GM19240 (cell line): ENCODE measurements at regions not wholly inside any gene's neighbourhood (a gene's known extent, or its start where the extent isn't known, plus 50 kb on each side); places are given as distances from the start of the nearest gene placed in this dataset.

Source experiments
- DNase-seq: peaks from one replicate; pipeline ENCODE4 v3.0.0; 2011; ENCODE audit warnings: low spot score; ENCODE audit not compliant: insufficient read length

DNA sequence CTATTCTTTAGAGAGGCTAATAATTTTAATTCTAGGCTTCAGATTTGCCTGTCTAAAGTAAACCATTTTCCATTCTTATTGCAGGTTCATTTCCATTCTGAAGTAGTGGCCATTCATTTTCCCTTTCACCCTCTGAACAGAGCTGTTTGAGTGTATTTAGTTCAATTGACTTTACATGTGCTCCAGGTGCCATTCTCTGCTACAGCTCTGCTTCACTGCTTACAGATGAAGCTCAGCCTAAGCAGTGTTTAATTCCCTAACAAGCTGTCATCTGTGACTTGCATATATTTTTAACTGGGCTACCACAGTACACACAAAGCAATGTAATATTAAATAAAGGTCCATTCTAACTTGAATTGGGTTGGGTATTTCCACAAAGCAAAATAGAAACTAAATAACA lies 1031.6 kb downstream of the KCNT2 start:
- DNase-seq: no peak

DNA sequence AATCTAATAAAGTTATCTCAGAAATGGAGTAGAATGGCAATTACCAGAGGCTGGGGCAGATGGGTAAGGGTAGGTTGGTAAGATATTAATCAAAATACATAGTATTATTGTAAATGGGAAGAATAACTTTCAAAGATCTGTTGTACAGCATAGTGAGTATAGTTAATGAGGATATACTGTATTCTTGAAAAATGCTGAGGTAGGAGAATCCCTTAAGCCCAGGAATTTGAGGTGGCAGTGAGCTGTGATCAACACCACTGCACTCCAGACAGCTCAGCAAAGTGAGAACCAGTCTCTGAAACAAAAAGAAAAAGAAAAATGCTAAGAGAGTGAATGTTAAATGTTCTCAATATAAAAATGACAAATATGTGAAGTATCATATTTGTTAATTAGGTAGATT lies 1033.7 kb downstream of the KCNT2 start:
- no peak for DNase-seq

DNA sequence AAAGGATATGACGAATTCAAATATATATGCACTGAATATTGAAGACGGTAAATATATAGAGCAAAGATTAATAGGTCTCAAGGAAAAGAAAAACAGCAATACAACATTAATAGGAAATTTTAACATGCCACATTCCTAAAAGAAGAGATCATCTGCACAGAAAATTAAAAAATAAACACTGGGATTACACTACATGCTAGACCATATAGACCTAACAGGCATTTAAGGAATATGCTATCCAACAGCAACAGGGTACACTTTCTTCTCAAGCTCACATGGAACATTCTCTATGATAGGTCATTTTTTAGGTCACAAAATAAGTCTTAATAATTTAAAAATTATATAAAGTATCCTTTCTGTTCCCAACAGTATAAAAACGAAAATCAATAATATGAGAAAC lies 1038.3 kb downstream of the KCNT2 start:
- DNase-seq: no peak

DNA sequence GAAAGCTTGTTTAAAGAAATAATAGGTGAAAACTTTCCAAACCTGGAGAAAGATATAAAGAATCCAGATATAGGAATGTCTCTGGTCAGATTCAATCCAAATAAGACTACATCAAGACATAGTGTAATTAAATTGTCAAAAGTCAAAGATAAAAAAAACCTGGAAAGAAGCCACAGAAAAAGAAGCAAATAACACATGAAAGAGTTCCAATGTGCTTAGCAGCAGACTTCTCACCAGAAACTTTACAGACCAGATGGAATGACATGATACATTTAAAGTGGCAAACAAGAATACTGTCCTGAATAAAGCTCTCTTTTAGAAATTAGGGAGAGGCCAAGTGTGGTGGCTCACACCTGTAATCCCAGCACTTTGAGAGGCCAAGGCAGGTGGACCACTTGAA lies 1039.9 kb downstream of the KCNT2 start:
- no peak for DNase-seq

DNA sequence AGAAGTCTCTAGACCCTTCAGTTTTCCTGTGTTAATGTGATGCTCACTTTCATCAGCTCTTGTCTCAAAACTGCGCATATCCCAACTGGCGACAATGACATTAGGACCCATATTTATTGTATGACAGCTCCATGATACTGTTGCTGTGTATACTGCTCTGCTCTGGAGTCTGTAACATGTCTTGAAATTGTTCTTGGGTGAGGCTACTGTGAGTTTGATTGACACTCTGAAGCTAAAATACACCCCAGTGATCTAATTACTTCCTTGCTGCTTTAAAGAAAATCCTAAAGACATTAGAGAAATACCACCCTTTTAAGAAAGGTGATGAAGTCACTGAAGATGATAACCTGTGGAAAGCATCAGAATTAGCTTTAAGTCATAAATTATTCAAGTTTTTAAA lies 1046.2 kb downstream of the KCNT2 start:
- DNase-seq: no peak

DNA sequence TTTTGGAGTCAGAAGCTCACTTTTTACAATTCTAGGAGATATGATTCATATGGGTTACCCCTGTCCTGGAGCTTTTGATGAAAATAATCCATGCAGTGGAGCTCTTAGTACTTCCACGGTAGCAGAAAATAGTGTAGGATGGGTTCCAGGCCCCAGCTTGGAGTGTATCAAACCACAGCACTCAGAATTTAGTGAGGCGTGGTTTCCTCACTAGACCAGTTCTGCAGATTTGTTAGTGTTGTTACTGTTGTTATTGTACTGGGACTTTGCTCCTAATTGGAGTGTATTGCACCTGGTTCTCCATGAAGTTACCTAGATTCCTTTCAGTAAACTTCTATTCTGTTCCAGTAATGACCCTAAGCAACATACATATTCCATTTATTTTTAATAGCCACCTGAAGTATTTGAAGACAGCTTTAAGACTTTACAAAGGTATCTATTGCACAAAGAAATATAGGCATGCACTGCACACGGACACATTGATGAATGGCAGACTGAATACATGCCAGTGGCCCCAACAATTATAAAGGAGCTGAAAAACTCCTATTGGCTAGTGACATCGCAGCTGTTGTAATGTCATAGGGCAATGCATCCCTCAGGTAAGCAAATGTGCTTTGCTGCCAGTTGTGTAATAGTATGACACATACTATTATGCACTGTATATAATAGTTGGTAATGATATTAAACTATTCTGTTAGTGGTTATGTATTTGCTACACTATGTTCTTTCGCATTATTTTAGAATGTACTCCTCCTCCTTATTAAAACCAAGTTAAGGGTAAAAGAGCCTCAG lies 1058.0 kb downstream of the KCNT2 start:
- no peak for DNase-seq

DNA sequence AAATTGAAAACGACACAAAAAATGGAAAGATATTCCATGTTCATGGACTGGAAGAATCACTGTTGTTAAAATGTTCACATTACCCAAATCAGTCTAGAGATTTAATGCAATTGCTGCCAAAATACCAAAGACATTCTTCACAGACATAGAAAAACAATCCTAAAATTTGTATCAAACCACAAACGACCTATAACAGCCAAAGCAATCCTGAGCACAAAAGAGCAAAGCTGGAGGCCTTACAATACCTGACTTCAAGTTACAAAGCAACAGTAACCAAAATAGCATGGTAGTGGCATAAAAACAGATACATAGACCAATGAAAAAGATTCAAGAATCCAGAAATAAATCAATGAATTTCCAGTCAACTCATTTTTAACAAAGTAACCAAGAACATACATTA lies 1077.3 kb downstream of the KCNT2 start:
- no peak for DNase-seq

DNA sequence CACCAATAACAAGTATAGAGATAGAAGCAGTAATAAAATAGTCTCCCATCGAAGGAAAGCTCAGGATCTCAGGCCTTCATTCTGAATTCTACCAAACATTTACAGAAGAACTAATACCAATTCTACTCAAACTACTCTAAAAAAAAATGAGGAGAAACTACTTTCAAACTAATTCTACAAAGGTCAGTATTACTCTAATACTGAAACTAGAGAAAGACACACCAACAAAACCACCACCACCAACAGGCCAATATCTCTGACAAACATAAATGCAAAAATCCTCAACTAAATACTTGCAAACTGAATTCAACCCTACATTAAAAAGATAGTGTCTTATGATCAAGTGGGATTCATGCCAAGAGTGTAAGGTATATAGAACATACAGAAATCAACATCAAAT lies 1078.4 kb downstream of the KCNT2 start:
- no peak for DNase-seq

DNA sequence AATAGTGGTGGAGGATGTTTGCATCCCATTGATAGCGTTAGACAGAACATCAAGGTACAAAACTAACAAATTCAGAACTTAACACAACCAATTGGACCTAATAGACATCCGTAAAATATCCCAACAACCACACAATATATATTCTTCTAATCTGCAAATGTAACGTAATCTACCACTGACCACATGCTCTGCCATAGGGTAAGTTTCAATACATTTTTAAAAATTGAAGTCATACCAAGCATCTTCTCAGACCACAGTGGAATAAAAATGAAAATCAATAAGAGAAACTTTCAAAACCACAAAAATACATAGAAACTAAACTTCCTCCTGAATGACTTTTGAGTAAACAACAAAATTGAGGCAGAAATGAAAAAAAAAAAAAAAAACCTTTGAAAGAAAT lies 1087.5 kb downstream of the KCNT2 start:
- no peak for DNase-seq

DNA sequence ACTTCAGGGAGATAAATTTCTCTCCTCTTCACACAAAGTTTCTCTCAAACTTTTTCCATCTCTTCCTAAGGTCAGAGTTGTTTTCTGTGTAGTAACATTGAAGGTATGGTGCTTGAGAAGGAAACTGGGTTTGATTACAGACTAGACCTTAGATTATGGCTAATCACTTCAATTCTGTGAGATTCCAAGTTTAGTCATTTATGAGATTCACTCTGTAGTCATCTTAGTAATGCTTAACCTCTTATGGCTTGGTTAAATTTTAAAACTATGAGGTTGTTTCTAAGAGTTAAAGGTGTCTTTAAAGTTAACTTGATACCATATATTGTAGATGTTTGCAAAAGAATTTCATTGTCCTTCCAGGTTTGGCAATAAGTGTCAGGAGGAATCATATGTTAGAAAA lies 1092.2 kb downstream of the KCNT2 start:
- no peak for DNase-seq

DNA sequence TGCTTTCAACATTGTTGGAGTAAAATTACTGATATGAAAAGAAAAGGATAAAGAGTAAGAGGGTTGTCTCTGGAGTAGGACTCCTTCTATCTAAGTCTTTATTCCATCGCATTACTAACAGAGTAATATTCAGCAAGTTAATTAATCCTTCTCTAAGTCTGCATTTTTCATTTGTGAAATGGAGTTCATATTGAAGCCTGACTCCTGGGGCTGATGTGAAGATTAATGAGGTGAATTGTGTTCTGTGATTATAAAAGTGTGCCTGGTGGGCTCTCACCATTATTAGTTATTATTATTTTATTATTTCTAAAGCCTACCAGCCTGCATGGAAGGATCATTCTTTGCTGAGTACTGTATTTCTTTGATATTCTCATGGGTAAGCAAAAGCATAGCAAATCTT lies 1096.7 kb downstream of the KCNT2 start:
- no peak for DNase-seq

DNA sequence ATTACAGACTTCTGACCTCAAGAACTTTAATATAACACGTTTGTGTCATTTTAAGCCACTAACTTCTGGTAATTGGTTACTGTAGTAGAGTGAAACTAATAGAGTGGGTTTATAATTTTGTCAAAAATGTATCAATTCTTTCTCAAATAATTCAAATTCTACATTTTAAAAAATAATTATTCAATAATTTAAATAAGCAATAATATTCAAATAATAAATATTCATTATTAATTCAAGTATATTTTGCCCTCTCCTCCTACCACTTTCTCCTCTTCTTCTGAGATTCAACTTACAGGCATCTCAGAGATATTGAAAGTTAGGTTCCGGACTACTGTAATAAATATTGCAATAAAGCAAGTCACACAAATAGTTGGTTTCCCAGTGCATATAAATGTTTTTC lies 1107.1 kb downstream of the KCNT2 start:
- DNase-seq: no peak

DNA sequence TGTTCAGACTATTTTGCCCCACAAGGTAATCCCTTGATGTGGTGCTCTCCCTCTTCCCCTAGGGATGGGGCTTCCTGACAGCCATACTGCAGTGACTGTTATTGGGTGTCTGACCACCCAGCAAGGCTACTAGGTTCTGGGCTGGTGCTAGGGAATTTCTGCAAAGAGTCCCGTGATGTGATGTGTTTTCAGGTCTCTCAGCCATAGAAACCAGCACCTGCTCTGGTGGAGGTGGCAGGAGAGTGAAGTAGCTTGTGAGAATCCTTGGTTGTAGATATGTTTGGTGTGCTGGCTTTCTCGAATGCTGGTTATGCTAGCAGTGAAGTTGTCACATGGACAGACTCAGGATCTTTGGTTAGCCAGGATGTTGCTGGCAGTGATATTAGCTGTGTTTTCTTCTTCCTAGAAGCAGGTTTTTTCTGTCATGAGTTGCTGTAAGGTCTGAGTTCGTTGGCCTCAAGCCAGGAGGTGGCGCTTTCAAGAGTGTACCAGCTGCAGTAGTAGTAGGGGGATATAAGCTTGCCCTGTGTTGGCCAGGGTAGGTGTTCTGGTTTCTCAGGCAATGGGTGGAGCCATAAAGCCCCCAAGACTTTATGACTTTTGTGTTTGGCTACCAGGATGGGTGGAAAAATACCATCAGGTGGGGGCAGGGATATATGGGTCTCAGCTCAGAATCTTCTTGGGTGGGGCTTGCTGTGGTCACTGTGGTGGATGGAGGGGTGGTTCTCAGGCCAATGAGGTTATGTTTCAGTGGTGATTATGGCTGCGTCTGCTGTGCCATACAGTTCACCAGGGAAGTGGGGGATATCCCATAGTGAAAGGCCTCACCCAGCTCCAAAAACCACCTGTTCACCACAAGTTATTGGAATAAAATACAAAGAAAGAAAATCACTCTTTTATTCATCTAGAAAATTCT lies 1112.3 kb downstream of the KCNT2 start:
- no peak for DNase-seq

DNA sequence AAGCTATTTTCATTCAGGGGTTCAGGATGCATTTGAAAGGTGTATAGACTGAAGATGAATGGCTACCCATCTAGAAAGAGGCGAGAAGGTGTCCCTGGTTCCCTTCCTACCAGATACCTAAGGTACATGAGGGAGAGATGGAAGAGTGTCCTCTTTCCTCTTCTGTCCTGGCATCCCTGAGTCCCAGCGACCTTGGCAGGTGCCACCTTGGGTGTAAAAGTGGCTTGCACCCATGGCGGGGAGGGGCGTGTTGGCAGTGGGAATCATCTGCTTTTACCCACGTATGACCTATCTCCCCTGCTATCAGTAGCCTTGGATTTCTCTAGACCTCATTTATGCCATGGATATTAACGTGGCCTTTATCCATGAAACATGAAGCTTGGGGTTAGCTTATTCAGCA lies 1126.1 kb downstream of the KCNT2 start:
- DNase-seq: no peak

DNA sequence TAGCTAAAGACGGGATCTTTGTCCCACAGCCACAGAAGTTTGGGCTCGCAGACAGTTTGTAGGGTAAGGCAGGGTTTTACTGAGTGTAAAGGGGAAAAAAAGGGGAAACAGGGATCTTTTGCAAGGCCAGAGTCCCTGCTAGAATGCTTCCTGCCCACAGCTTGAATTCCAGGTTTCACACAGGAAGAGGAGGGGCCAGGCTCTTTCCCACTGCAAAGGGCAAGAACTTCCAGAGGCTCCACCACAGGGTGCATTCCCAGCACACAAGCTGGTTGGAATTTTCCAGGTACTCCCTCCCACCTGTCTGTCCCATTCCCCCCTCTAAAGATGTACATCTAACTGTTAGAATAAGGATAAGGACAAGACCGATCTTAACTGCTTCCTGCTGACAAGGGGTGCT lies 1126.9 kb downstream of the KCNT2 start:
- DNase-seq: no peak

DNA sequence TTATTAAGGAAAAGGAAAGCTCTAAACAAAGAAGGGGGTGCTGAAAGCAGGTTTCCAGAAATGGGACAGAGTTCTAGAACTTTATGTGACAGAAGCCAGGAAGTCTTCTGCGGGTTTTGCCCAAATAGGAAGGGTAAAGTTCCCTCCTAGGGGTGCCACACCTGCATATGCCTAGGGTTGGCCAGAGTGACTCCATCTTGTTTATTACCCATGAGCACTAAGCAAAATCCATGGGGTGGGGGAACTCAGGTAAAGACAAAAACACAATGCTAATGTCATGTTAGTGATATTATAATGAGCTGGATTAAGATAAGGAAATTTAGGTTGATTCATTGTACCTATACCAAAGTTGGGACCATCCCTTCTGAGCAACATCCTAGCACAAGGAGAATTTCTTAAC lies 1132.7 kb downstream of the KCNT2 start:
- no peak for DNase-seq

DNA sequence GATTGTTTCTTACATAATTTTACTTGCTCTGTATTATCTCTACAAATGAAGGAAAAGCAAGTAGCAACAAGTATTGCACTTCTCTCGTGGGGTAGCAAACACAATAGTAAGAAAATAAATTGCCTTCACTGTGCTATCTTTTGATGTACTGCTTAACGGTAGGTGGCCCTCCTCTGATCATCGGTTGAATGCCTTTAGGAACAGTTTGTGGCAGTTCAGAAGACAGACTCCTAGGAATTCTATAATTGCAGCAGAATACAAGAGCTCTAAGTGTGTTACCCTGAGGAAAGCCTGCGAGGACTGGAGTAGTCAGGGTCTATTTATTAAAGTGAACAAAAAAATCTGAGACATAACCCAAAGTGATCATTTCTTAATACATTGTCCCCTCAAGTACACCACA lies 1135.9 kb downstream of the KCNT2 start:
- no peak for DNase-seq

DNA sequence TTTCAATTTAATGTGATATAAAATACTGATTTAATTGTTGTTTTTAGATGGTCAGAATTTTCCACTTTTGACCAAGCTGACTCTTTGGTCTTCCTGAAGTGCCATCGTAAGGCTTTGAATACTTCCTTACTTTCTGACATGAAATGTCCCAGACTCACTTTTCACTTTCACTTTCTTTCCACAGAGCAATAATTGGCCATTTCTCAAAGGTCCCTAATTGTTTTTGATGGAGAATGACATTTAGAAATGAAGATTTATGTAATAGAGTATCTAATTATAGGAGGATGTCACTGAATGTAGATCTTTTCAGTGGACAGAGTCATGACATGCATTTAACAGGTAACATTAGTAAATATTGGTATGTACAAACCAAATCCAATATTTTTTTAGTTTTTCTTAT lies 1141.6 kb downstream of the KCNT2 start:
- no peak for DNase-seq

DNA sequence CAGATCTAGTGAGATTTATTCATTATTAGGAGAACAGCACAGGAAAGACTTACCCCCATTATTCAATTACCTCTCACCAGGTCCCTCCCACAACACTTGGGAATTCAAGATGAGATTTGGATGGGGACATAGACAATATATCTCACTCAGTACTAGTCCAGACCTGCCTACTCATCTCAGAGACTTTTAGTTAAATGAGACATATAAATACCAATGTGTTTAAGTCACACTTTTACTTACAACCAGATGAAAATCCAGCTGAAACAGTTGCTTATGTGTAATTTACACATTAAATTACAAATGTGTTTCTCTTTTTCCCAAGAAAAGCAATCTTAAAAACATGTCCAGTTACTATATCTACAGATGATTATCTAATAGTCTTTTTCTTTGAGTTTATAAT lies 1145.6 kb downstream of the KCNT2 start:
- DNase-seq: no peak

DNA sequence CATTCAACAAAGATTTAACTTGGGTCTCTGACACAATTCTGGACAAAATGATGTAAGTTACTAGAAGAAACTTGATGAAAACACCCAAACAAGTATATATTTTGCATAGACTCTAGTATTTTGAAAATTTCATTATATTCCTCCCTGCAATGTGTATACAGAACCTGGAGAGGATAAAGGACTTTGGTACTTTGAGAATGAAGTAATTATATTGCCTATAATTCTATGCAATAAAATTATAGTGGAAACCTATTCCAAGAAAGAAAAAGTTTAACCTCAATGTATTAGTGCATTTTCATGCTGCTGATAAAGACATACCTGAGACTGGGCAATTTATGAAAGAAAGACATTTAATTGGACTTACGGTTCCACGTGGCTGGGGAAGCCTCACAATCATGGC lies 1146.1 kb downstream of the KCNT2 start:
- DNase-seq: no peak

DNA sequence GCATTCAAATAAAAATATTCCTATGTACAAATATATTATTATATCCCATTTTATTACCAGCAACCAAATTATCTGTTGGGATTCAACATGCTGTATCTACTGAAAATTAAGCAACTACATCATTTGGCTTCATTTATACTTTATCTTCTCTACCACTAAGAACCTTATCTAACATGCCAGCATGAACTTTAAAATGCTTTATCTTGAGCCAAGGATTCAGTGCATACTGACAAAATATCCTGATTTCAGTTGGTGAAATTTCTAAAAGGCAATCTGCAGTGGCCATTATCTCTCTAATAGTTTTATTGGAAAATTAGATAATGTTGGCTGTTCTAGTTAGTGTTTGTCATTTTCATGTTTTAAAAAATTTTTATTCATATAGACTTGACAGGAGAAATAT lies 1149.9 kb downstream of the KCNT2 start:
- DNase-seq: no peak

DNA sequence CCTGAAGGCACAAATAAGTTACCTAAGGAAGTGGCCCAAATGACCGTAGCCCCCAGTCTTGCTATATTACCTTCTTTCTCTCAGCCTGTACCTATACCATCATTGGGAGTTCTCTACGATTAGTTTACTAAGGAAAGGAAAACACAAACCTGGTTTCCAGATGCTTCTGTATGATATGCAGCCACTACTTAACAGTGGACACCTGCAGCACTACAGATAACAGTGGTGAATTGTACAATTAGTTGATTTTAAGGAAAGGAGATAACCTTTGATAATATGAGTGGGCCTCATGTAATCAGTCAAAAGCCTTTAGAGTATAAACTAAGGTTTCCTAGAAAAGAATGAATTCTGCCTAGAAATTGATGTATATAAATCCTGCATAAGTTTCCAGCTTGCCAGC lies 1157.4 kb downstream of the KCNT2 start:
- DNase-seq: no peak

DNA sequence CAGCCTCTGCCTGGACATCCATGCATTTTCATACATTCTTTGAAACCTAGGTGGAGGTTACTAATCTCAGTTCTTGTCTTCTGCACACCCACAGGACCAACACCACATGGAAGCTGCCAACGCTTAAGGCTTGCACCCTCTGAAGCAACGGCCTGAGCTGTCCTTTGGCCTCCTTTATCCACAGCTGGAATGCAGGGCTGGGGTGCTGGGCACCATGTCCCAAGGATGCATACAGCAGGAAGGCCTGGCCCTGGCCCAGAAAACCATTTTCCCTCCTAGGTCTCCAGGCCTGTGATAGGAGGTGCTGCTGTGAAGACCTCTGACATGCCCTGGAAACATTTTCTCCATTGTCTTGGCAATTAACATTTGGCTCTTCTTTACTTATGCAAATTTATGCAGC lies 1168.6 kb downstream of the KCNT2 start:
- no peak for DNase-seq
